HG03520 (cell line): ENCODE measurements at regions not wholly inside any gene's neighbourhood (a gene's known extent, or its start where the extent isn't known, plus 50 kb on each side); places are given as distances from the start of the nearest gene placed in this dataset.

Source experiments
- ATAC-seq: cut with Tn5 transposase; IDR thresholded peaks from one replicate; pipeline ENCODE4 v1.9.1; 2021; ENCODE audit warnings: mild to moderate bottlenecking, moderate library complexity; ENCODE audit not compliant: unreplicated experiment

DNA sequence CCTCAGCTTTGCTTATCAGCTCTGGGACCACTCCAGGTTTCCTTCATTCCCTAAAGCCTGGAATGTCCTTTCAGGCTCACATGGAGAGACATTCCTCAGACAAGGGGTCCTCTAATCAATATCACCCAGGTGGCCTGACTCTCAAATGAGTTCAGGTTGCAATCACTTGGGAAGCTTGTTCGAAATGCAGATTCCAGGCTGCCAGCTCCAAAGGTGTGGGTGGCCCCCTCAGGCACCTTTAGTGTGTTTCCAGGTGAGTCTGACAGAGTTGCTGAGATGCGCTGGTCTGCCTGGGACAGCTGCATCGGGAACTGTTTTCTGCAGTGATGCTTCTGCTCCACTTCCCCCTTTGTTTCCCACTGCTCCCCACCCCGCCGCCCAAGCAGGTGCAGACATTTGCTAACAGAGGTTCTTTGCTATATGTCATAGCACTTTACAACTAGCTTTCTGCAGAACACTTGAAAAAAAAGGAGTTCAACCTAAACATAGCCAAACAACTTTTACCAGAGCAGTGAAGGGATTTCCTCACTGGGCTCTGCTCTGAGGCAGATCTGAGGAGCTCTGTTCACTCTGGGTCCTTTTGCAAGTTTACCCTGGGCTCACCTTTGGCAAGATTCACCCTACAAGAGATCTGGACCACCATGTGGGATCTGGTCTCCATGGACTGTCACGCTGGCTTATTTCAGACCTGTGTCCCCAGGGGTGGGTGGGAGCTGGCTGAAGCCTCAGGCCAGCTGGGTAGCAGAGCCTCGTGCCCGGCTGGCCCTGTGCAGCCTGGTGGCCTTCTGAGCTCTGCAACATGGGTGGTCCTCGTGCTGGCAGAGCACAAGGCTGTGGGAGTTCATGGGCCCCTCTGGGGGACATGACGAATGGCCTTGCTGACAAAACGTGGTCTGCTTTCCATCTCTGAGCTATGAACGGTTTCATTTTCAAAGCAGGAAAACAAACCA is 539.6 kb downstream of the CCDC171 start:
- no peak for ATAC-seq

DNA sequence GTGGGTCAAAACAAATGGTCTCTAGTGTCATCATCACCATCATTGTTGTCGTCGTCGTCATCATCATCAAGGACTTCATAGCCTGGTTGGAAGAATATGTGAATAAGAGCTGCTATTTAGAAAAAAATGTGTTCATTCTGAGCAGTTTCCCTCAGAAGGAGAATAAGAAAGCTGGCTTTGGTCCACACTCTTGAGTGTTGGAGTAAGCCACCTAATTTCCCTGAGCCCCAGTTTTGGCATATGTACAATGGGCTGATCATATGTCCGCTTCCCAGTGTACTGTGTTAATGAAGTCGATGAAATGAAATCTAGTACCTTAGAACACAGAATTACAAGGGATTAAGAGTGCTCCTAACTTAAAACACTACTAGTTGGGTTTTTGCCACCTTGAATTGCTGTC is 545.5 kb downstream of the CCDC171 start:
- ATAC-seq: no peak

DNA sequence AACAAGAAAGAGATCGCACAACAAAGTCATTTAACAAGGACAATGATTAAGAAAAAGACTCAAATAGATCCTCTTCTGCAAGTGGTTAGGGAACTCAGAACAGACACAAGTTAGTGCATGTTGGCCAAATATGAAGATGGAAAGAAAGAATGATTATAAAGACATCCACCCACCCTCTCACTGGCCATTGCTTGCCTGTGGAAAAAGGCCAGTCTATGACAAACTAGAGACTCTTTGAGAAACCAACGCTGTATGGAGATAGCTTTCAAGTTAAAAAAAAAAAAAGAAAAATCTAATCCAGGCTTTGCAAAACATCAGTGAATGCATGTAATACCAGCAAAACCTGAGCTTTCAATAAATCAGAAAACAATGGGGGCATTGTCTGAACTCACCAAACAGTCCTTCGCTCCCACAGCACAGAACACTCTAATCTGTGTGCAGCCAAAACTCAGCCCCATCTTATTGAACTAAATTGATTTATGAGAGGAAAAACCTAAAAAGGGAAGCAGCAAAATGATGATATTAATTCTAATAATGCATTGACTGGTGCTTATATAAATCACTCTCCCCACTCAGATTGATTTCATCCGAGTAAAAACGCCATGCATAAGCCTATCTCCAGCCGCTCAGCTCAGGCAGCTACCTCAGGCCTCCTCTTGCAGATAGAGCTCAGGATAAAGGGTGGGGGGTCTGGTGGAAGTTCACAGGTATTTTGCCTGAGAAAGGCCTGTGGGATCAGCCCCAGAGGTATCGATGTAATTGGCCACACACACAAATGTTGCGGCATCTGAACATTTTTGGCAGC is 547.1 kb downstream of the CCDC171 start:
- no peak for ATAC-seq

DNA sequence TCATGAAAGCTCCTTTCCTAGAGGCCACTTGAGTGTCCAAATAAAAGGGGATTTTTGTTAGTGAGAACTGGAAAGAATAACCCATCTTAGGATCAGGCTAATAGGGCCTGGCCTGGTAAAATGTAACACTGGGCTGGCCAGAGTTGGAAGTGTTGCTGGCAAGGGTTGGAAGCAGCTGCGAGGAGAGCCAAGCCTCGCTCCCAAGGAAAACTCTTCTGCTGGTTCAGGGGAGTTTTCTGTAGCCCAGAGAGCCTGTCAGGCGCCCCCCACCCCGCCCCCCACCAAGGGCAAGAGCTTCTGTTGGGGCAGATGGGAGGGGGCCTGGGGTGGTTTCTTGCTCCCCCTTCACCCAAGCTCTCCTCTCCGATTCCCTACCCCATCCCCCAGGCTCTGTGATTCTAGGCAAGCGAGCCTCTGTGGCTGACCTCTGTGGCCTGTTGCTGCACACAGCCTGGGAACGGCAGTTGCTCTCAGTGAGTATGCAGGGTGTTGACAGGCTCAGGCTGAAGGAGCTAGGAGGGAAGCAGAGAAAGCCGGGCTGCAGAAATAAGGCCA is 547.8 kb downstream of the CCDC171 start:
- ATAC-seq: no peak

DNA sequence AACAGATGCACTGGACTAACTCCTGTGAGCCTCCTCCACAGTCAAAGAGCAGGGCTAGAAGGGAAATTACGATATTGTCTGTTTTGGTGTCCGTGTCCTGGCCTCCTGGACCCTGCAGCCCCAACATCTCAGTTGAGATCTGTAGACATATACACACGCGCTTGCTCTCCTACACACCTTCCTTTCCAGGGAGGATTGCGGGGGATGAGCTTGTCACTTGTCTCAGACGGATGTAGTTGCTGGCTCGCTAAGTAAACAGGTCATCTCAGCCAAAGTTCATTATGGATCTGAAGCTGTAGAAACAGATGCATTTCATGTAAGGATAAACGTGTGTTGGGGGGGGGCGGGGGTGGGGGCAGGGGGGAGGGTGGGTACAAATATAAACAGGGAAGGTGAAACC is 549.3 kb downstream of the CCDC171 start:
- ATAC-seq: no peak

DNA sequence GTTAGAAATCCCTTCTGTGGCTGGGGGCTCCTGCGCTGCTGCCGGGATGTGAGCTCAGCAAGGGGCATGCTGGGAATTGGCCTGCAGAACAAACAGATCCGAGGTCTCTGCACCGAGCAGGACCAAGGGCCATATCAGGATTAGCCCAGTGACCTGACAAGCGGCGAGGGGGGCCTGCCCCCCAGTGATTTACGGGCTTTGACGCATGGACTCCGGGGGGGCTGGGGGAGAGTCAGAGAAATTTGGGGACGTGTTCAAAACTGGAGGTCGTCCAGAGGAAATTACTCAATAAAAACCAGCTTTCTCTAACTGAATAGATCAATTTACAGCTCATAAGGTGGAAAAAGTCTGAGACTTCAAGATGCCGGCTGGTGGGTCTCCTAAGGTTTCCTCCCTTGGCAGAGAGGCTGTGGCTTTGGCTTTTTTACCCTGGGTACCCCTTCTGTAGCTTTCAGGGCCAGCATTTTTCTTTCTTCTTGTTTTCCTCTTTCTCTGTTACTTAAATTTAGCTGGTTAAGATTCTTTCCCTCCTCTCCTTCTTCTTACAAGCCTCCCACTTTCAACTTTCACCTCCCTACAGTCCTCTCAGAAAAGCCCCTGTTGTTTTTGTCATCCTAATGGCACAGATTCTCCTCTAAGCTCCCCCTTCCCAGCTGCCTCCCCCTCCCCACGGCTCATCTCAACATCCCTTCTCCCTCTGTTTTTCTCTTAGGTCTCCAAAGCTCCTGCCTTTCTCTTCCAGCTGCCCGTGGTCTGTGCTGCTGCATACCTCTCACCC is 551.0 kb downstream of the CCDC171 start:
- ATAC-seq: no peak

DNA sequence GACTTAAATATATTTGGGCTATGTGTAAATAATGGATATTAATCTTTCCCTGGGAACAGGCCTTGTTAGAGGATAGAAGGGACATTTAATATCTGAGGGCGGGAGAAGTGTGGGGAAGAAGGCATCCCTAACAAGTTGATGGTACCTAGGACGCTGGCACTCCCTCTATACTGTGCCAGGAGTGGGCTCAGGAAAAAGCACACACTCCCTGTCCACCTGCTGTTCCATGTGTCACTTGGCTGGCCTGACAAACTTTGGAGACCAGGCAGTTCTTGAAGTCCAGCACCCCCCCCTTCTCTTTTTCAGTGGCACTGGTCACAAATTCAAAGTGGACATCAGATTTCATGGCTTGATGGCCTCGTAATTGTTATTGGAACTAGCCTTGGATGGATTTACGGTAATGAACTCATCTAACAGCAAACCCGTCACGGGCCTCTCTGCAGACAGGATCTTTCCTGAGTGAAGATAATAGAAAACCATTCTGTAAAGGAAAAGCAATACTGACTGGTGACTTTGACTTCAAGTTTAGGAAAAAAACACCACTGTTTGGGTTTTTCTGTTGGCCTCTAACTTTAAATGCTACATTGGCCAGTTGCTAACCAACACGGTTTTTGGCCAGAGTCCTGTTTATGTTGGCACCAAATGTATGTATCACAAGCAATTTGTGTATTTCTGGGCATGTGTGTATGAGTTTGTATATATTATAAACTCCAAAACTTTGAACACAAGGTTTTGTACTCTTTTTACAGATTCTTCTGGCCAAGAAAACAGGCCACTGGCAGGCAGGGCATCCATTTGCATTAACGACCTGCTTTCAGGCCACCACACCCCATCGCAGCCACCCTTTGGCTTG is 552.6 kb downstream of the CCDC171 start:
- ATAC-seq: no peak

DNA sequence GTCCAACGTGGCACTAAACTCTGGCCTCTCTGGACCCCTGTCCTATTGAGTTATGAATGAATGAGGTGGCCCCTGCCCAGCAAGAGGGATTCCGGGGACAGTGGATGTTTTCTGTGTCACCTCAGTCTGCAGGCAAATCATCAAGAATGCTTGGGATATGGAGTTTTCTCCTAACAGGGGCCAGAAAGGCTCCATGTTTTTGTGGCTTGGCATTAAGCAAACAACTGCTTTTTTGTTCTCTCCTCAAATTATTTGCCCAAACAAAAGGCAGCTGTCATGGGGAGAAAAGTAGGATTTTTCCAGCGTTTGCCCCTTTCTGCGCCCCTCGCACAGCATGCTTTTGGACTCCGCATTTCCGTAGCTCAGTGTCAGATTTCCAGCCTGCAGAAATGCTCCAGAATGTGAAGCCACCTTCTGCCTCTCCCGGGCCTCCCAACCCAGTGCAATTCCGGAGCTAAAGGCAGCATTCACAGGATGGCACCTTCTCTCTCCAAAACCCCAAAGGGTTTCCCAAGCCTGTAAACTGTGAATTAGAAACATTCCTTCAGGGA is 553.3 kb downstream of the CCDC171 start:
- ATAC-seq: no peak

DNA sequence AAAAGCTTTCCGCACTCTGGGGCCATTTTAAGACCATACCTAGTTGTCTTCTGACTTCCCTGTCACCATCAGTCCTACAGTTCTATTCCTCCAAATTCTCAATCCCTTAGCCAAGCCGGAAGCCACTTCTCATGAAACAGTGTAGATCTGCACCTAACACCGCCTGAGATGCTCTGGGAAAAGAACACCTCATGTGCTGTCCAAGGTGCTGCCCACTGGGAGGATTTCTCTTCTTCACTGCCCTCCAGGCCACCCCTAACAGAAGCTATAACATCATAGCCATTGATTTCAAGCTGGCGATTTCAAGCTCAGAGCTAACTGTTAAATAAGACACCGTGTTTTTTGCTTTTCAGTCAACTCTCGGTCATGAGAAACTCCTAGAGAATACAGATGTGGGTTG is 559.3 kb downstream of the CCDC171 start:
- no peak for ATAC-seq

DNA sequence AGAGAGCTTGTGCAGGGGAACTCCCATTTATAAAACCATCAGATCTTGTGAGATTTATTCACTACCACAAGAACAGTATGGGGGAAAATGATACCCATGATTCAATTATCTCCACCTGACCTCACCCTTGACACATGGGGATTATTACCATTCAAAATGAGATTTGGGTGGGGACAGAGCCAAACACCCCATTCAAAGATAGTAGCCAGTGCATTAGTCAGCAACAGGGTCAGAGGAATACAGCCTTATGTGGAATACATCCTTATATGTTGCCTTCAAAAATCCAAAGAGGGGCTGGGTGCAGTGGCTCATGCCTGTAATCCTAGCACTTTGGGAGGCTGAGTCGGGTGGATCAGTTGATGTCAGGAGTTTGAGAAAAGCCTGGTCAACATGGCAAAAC is 563.2 kb downstream of the CCDC171 start:
- ATAC-seq: no peak

DNA sequence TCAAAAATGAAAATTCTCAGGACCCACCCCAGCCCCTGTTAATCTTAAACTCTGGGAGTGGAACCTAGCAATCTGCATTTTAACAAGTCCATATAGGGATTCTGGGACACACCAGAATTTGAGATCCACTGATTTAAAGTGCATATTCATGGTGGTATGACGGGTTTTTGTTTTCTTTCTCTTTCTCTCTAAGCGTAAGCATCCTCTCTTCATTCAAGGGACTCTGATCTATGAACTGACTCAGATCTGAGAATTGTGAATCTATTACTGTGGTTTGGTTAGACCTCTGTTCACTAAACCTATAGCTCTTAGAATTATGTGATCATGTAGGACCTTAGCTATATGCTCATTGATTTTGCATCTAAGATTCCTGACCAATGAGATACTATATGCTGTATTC is 565.2 kb downstream of the CCDC171 start:
- no peak for ATAC-seq

DNA sequence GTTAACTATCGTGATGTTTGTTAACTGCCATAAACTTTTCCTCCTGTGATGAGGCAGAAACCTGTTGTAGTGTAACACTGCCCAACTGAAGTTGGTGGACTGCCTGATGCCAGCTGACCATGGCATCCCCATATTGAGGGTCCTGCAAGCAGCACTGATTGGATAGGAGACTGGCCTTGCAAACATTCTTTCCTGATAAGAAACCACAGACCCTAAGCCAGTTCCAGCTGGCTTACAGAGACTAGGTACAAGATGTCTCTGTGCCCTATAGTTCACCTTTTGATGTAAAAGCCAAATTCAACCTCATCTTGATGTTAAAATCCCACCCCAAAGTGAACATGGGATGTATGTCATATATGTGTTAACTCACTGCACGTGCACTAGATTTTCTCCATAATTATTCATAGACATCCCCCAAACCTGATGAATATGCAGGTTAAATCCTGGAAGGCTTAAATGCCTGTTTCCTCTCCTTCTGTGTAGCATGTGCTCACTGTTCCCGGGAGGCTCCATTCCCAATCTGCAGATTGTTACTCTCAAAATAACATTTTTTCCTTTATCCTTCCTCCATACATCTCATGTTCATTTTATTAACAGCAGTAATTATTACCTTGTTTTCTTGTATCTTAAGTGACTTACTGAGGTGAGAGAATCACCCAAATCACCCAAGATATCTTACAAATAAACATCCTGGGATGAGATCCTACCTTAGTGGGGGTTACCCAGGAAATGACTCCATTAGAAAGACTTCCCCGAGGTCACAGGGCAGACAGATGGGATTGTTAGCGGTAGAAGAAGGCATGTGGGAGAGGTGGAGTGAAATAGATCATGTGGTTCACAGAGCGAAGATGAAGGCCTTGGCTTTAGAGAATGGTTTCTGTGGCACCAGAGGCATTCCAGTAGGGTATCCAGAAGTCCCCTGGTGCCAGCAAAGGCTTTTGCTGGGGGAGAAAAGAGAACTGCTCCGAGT is 566.7 kb downstream of the CCDC171 start:
- ATAC-seq: no peak

DNA sequence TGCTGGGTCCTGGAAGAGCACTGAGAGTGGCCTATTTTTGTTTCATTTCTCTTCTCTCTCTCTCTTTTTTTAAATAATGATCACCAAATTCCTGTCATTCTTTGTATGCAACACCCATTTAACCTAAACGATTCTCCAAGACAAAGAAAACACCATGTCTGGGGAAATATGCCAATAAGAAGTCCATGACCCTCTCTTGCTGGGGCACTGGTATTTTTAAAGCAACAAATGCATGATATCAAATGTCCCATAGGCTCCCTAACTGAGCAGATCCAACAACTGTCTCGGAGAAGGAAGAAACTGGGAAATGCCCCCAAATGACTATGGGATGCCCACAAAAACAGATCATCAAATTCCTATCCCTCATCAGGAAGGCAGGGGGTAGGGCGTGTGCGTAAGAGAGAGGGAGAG is 567.4 kb downstream of the CCDC171 start:
- no peak for ATAC-seq

DNA sequence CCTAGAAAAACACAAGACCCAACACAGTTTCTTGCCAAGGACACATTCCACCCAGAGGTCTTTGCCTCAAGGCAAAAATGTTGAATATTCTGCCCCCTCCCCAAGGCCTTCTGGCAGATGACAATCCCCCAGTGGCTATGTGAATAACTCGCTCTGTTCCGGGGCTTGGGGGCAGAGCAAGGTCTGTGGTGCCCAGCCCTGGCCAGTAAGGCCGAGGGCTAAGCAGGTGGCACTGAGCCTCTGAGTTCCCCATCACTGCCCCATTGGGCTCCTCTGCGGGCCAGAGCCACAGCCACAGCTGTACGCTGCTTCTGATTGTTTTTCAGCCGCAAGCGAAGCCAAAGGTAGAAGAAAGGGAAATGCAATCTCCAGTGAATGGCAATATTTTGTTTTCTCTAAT is 567.9 kb downstream of the CCDC171 start:
- no peak for ATAC-seq

DNA sequence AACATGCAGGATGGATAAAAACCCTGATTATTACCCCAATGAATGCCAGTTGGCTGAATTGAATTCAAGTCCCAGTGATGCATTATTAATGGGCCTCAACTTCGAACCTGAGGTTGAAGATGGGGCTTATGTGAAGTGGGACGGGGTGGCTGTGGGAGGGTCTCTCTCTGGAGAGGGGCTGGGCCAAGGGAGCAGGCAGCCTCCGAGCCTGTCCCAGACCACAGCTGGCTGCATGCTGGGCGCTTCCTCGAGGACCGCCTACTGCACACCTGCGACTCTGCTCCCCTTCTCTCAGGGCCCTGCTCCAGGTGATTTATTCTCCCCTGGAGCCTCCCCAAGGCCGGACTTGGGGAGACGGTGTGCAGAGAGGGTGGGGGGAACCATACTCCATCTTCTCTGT is 568.3 kb downstream of the CCDC171 start:
- ATAC-seq: no peak

DNA sequence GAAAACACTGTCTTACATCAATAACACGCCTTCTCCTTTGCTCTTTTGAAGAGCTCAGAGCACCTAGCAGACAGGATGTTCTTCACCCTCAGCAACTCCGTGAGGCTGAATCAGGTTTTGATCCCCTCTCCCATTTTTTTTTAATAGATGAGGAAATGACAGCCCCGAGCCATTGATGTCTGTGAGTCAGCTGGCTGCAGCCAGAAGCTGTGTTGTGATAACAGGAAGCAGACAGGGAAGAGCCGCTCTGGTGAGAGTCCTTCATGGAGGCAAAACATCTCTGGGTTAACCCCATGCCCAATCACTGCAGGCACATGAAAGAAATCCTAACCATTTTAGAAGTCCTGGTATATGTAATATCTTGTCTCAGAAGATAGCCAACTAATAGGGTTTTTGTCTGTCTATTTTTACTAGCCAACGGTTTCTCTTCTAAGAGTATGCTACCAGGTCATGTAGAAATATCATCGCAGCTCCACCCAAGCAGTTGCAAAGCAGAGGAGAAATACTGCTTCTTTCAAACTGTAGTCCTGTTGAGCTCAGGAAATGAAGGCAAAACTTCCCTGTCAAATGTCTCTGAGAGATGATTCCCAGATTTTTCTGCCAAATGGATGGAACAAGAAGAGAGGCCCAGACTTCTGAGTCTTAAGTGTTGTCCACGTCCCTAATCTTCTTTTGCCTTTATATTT is 568.9 kb downstream of the CCDC171 start:
- no peak for ATAC-seq

DNA sequence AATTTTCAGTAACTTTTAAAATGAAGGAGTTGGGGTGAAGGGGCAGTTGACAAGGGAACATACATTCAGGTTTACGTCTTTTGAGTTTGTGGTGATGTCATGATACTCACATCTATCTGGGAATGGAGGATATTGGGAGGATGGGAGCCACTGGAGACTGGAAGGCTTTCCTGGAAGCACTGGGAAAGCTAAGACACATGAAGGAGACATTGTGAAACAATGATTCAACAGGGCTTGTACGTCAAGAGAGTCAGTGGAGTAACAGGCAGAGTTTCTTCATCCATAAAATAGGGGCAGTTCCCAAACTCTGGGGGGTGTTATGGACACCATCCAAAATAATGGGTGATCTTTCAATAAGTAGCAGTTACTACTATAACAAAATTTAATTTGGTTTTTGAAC is 572.8 kb downstream of the CCDC171 start:
- ATAC-seq: no peak

DNA sequence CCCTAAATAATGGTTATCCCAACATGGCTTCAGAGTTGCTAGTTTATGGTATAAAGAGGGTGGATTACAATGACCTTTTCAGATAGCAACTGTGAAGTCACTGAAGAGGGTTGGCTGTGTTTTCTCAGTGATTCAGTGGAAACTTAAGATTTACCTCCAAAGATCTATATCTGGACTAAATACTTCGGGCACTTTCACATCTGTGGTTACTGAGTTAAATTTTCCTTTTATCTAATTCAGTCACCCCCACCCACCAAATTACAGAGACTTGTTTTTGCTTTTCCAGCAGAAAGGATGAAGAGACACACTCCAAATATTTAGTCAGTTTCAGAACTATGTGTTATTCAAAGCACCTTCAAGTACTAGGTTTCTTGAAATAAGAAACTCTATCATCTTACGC is 573.2 kb downstream of the CCDC171 start:
- no peak for ATAC-seq
